H1 (cell line): ENCODE measurements at regions not wholly inside any gene's neighbourhood (a gene's known extent, or its start where the extent isn't known, plus 50 kb on each side); places are given as distances from the start of the nearest gene placed in this dataset.

Source experiments
- CTCF ChIA-PET: fragments of 300-600 bp; sonication (Branson Sonifier 250); formaldehyde crosslinking; loops from one replicate; lab custom pipeline; 2021; ENCODE audit not compliant: partially characterized antibody; lab: Charles Lee
- POLR2A ChIA-PET: fragments of 300-600 bp; sonication (Branson Sonifier 250); formaldehyde crosslinking; loops from one replicate; lab custom pipeline; 2021; ENCODE audit warnings: inconsistent platforms; ENCODE audit not compliant: partially characterized antibody; lab: Charles Lee
- DNase-seq, 2 experiments: peaks; one replicate each; pipeline versions ENCODE4 v3.0.0 to v3.0.0-alpha.2; 2010 to 2022; ENCODE audit warnings: low spot score in 2 of 2, low read depth in 1 of 2, mixed read lengths in 1 of 2
- FAIRE-seq: peaks from 2 replicates; lab custom pipeline; 2011; peaks lifted over from hg19 to GRCh38; lab: Jason Lieb, UNC
- H2AFZ ChIP-seq: 2 replicates; pipeline ENCODE4 v1.8.1; 2012; ENCODE audit warnings: low read length, inconsistent platforms
- H2AK5ac ChIP-seq: 2 replicates; pipeline ENCODE4 v1.6.1; 2013; ENCODE audit warnings: low read depth, low read length
- H2BK120ac ChIP-seq: replicated peaks from 2 replicates; pipeline ENCODE3; 2013; ENCODE audit warnings: low read depth, low read length, inconsistent platforms
- H2BK12ac ChIP-seq: 2 replicates; pipeline ENCODE4 v1.6.1; 2013; ENCODE audit warnings: low read depth, low read length
- H2BK15ac ChIP-seq: 2 replicates; pipeline ENCODE4 v1.6.1; 2013; ENCODE audit warnings: low read length
- H2BK20ac ChIP-seq: 2 replicates; pipeline ENCODE4 v1.6.1; 2013; ENCODE audit warnings: low read length
- H2BK5ac ChIP-seq: 2 replicates; pipeline ENCODE4 v1.6.1; 2013; ENCODE audit warnings: low read depth, low read length
- H3K14ac ChIP-seq: 2 replicates; pipeline ENCODE4 v1.6.1; 2013; ENCODE audit warnings: inconsistent platforms; ENCODE audit not compliant: insufficient read length
- H3K18ac ChIP-seq: 2 replicates; pipeline ENCODE4 v1.6.1; 2013; ENCODE audit warnings: low read length; ENCODE audit errors: extremely low read depth
- H3K23ac ChIP-seq: 2 replicates; pipeline ENCODE4 v1.6.1; 2013; ENCODE audit warnings: inconsistent platforms; ENCODE audit not compliant: insufficient read length
- H3K23me2 ChIP-seq: 2 replicates; pipeline ENCODE4 v1.6.1; 2013; ENCODE audit warnings: low read depth, low read length
- H3K27ac ChIP-seq: 2 replicates; pipeline ENCODE4 v1.6.1; 2011; ENCODE audit warnings: low read depth, low read length, inconsistent platforms
- H3K27me3 ChIP-seq, 4 experiments: replicated peaks in 1 of 4; 1 replicate in 1 of 4; 2 replicates in 3 of 4; pipeline versions ENCODE4 v1.6.1 to v1.8.1; 2011 to 2013; ENCODE audit warnings: low read length in 3 of 4, mild to moderate bottlenecking in 3 of 4, inconsistent platforms in 2 of 4, mixed read lengths in 2 of 4, moderate library complexity in 1 of 4; ENCODE audit not compliant: control insufficient read depth in 3 of 4, insufficient read depth in 3 of 4; ENCODE audit errors: extremely low read depth in 1 of 4
- H3K36me3 ChIP-seq, 4 experiments: 2 replicates each; pipeline versions ENCODE4 v1.6.1 to v1.8.1; 2011 to 2013; ENCODE audit warnings: mild to moderate bottlenecking in 4 of 4, low read length in 3 of 4, moderate library complexity in 2 of 4, control low read depth in 1 of 4, inconsistent platforms in 1 of 4; ENCODE audit not compliant: insufficient read depth in 4 of 4, control insufficient read depth in 2 of 4
- H3K4ac ChIP-seq: replicated peaks from 2 replicates; pipeline ENCODE3; 2013; ENCODE audit warnings: low read length, low read depth, mixed read lengths, inconsistent platforms; ENCODE audit not compliant: insufficient read length
- H3K4me1 ChIP-seq, 4 experiments: replicated peaks in 1 of 4; 1 replicate in 1 of 4; 2 replicates in 3 of 4; pipeline versions ENCODE4 v1.6.1 to v1.8.1; 2011 to 2013; ENCODE audit warnings: low read length in 3 of 4, inconsistent platforms in 2 of 4, mixed read lengths in 1 of 4; ENCODE audit not compliant: insufficient read depth in 4 of 4, control insufficient read depth in 3 of 4
- H3K4me2 ChIP-seq, 2 experiments: 2 replicates each; pipeline versions ENCODE4 v1.6.1 to v1.8.1; 2011 to 2013; ENCODE audit warnings: low read depth in 2 of 2, low read length in 2 of 2, control low read depth in 1 of 2, inconsistent platforms in 1 of 2, mild to moderate bottlenecking in 1 of 2; ENCODE audit not compliant: insufficient read depth in 1 of 2
- H3K4me3 ChIP-seq, 4 experiments: fragments of 200-600, 300-600 bp in 1 of 4; sonication (generic), shearing (Covaris generic), sonication (Bioruptor Twin) in 1 of 4; 2 replicates each; pipeline versions ENCODE4 v1.5.1 to v1.8.1; 2011 to 2016; ENCODE audit warnings: low read length in 4 of 4, low read depth in 3 of 4, control low read depth in 2 of 4, inconsistent platforms in 2 of 4, mild to moderate bottlenecking in 2 of 4, mixed read lengths in 1 of 4, moderate library complexity in 1 of 4; ENCODE audit not compliant: insufficient read depth in 2 of 4; ENCODE audit errors: extremely low read depth in 1 of 4
- H3K56ac ChIP-seq: replicated peaks from 2 replicates; pipeline ENCODE3; 2013; ENCODE audit warnings: low read depth, mild to moderate bottlenecking, mixed read lengths, low read length, inconsistent platforms; ENCODE audit not compliant: insufficient read length
- H3K79me1 ChIP-seq: 2 replicates; pipeline ENCODE4 v1.6.1; 2013; ENCODE audit warnings: low read depth, low read length, control low read depth
- H3K79me2 ChIP-seq, 2 experiments: 2 replicates each; pipeline versions ENCODE4 v1.6.1 to v1.8.1; 2012 to 2013; ENCODE audit warnings: low read length in 2 of 2, mild to moderate bottlenecking in 2 of 2, inconsistent platforms in 1 of 2; ENCODE audit not compliant: insufficient read depth in 2 of 2, control insufficient read depth in 1 of 2
- H3K9ac ChIP-seq, 4 experiments: replicated peaks in 1 of 4; 1 replicate in 1 of 4; 2 replicates in 3 of 4; pipeline versions ENCODE4 v1.6.1 to v1.8.1; 2011 to 2013; ENCODE audit warnings: low read depth in 3 of 4, low read length in 3 of 4, control low read depth in 2 of 4, mild to moderate bottlenecking in 2 of 4, moderate library complexity in 2 of 4, inconsistent platforms in 1 of 4; ENCODE audit errors: extremely low read depth in 1 of 4
- H3K9me3 ChIP-seq, 2 experiments: 2 replicates each; pipeline versions ENCODE4 v1.6.1 to v1.8.1; 2012 to 2013; ENCODE audit warnings: mild to moderate bottlenecking in 2 of 2, moderate library complexity in 2 of 2, control low read depth in 1 of 2, inconsistent platforms in 1 of 2, low read depth in 1 of 2, low read length in 1 of 2, mixed read lengths in 1 of 2; ENCODE audit not compliant: insufficient read depth in 2 of 2
- H4K20me1 ChIP-seq, 2 experiments: replicated peaks in 1 of 2; 2 replicates each; pipeline versions ENCODE3 to v1.8.1; 2011 to 2013; ENCODE audit warnings: inconsistent platforms in 2 of 2, low read length in 2 of 2, mild to moderate bottlenecking in 1 of 2; ENCODE audit not compliant: insufficient read depth in 2 of 2, control insufficient read depth in 1 of 2
- H4K5ac ChIP-seq: 2 replicates; pipeline ENCODE4 v1.6.1; 2013; ENCODE audit warnings: low read length, low read depth, mixed read lengths, inconsistent platforms; ENCODE audit not compliant: insufficient read length
- H4K8ac ChIP-seq: 2 replicates; pipeline ENCODE4 v1.8.0; 2013; ENCODE audit warnings: mild to moderate bottlenecking, moderate library complexity, low read length, inconsistent platforms; ENCODE audit not compliant: insufficient read depth; ENCODE audit errors: extremely low read depth
- H4K91ac ChIP-seq: replicated peaks from 2 replicates; pipeline ENCODE3; 2013; ENCODE audit warnings: low read length, mixed read lengths, inconsistent platforms; ENCODE audit not compliant: insufficient read length
- BACH1 ChIP-seq: IDR thresholded peaks from 2 replicates; pipeline ENCODE4 v1.6.1; 2012; ENCODE audit warnings: low read length, improper control_type of control experiment
- CBX5 ChIP-seq: fragments of 300-800, 300-1000 bp; sonication (generic); IDR thresholded peaks from 2 replicates; pipeline ENCODE4 v1.7.1; 2016; ENCODE audit warnings: antibody characterized with exemption, low read length, low read depth
- GABPA ChIP-seq: IDR thresholded peaks from 2 replicates; pipeline ENCODE4 v1.6.1; 2011; ENCODE audit warnings: mild to moderate bottlenecking, low read length, moderate library complexity, borderline replicate concordance; ENCODE audit not compliant: insufficient read depth
- PHF8 ChIP-seq: fragments of 200-600 bp; sonication (generic); conservative IDR thresholded peaks from 2 replicates; pipeline ENCODE4 v1.7.1; 2012; ENCODE audit warnings: low read depth, mild to moderate bottlenecking, inconsistent platforms, low read length, moderate library complexity
- POU5F1 ChIP-seq: IDR thresholded peaks from 2 replicates; pipeline ENCODE4 v1.6.1; 2011; ENCODE audit warnings: low read depth, mild to moderate bottlenecking, low read length, moderate library complexity
- RFX5 ChIP-seq: IDR thresholded peaks from 2 replicates; pipeline ENCODE4 v1.6.1; 2011; ENCODE audit warnings: low read depth, low read length, improper control_type of control experiment, borderline replicate concordance
- SIRT6 ChIP-seq: IDR thresholded peaks from one replicate; pipeline ENCODE4 v1.7.1; 2012; ENCODE audit warnings: low read length, inconsistent platforms
- SP2 ChIP-seq: IDR thresholded peaks from 2 replicates; pipeline ENCODE4 v1.6.1; 2012; ENCODE audit warnings: mild to moderate bottlenecking, low read length, inconsistent platforms
- TBP ChIP-seq: IDR thresholded peaks from 2 replicates; pipeline ENCODE4 v1.6.1; 2011; ENCODE audit warnings: low read depth, low read length, improper control_type of control experiment
- WGBS, 2 experiments: shearing (Covaris generic) in 1 of 2; methylation state at CpG; one replicate each; pipeline versions ENCODE4 v1.1.6 to v1.1.7; 2013 to 2015; ENCODE audit warnings: low lambda C conversion rate in 2 of 2, mixed read lengths in 2 of 2, inconsistent platforms in 1 of 2, low coverage in 1 of 2, missing lambda C conversion rate in 1 of 2; ENCODE audit not compliant: insufficient replicate concordance in 2 of 2, insufficient coverage in 1 of 2, insufficient read length in 1 of 2; ENCODE audit errors: extremely low coverage in 1 of 2, missing lambda C conversion rate in 1 of 2; 5-methylcytosine and 5-hydroxymethylcytosine counted together

GRCh38 chr4:27568236-27568951, 707.8 kb downstream of the STIM2 start:
- CTCF ChIA-PET, result interaction anchor here (1.0 kb wide), 1 partner anchor 8 kb away, joined by 3 read pairs; no protein-coding TSS in a partner anchor
- no peak overlapping the region for H3K4me2 ChIP-seq

More at GRCh38 chr4:27568236-27568951, 707.8 kb downstream of the STIM2 start:
- FAIRE-seq (no peak), DNase-seq (no peak)
- no peaks in the 10 kb centered on the region for H3K23me2 ChIP-seq
- H2BK5ac ChIP-seq, result no peak overlapping the region
- no peak overlapping the region for H4K5ac ChIP-seq
- no peak overlapping the region for H3K4me3 ChIP-seq
- H2AFZ ChIP-seq, result no peak overlapping the region
- no peak for TF ChIP-seq PHF8
- TF ChIP-seq SIRT6, result no peak
- no peak for TF ChIP-seq SP2
- TF ChIP-seq BACH1, result no peak
- no peak for TF ChIP-seq CBX5
- no peak for TF ChIP-seq TBP
- no peak for TF ChIP-seq RFX5
- no peak for TF ChIP-seq GABPA
- TF ChIP-seq POU5F1, result no peak
- POLR2A ChIA-PET, result no interaction called here
- H3K27ac ChIP-seq, result no peak overlapping the region
- H2BK120ac ChIP-seq, result no peak overlapping the region
- H3K79me2 ChIP-seq, result no peaks in the 10 kb centered on the region
- no peaks in the 10 kb centered on the region for H3K9me3 ChIP-seq
- no peaks in the 10 kb centered on the region for H3K36me3 ChIP-seq
- H3K56ac ChIP-seq, result no peak overlapping the region
- no peak overlapping the region for H2BK12ac ChIP-seq
- no peaks in the 10 kb centered on the region for H3K79me1 ChIP-seq
- no peak overlapping the region for H3K23ac ChIP-seq
- H2BK15ac ChIP-seq, result no peak overlapping the region
- H2BK20ac ChIP-seq, result no peak overlapping the region
- no peaks in the 10 kb centered on the region for H3K4me1 ChIP-seq
- no peak overlapping the region for H3K14ac ChIP-seq
- no peak overlapping the region for H4K8ac ChIP-seq
- WGBS, 2 experiments, result 89% methylated on average over 11 of the region's 11 CpGs; no CpG with 5 or more reads in 1 of the 2 experiments
- H4K91ac ChIP-seq, result no peak overlapping the region
- no peaks in the 10 kb centered on the region for H4K20me1 ChIP-seq
- no peak overlapping the region for H3K4ac ChIP-seq
- no peak overlapping the region for H3K9ac ChIP-seq
- H3K27me3 ChIP-seq, result no peaks in the 10 kb centered on the region
- no peak overlapping the region for H3K18ac ChIP-seq
- H2AK5ac ChIP-seq, result no peak overlapping the region
